Hematopoietic multipotent progenitor cell treated with erythropoietin and hydrocortisone succinate and interleukin-3 and kit ligand, for 4 days (in vitro differentiated cells): ENCODE measurements at regions not wholly inside any gene's neighbourhood (a gene's known extent, or its start where the extent isn't known, plus 50 kb on each side); places are given as distances from the start of the nearest gene placed in this dataset.
"Not testable (repeated sequence)": the region's sequence is repeated elsewhere in the genome, so short reads cannot be mapped to it uniquely, and the experiment has no call there.

Source experiments
- DNase-seq: peaks from one replicate; pipeline ENCODE4 v3.0.0-alpha.2; 2015

DNA sequence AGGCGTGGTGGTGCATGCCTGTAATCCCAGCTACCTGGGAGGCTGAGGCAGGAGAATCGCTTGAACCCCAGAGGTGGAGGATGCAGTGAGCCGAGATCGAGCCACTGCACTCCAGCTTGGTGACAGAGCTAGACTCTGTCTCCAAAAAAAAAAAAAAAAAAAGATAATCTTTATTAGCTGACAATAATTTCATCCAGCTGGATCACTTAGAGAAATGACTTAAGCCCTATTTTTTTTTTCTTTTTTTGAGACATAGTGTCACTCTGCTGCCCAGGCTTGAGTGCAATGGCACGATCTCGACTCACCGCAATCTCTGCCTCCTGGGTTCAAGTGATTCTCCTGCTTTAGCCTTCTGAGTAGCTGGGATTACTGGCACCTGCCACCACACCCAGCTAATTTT, 51.6 kb upstream of the MAP4K4 start:
- DNase-seq = not testable (repeated sequence)

DNA sequence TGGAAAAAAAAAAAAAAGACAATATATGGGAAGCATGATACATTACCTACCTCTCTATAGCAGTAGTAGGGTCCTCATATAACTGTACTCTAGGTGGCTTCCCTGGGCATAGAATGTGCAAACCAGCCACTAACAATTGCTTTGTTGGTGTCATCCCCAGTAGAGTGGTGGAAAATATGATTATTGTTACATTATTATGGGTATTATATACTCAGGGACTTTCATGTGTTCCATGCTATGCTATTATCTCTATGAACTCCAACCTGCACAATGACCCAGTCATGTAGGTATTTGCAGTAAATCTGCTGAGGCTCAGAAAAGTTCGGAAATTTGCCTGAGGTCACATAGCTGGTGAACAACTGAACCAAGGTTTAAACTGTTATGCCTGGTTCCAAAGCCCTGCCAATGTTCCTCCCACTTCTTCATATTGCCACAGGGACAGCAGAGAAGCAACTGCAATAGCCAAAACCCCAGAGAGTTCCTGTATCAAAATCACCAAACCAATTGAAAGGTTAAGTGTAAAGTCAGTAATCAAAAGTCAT, 52.6 kb upstream of the MAP4K4 start:
- no peak for DNase-seq

DNA sequence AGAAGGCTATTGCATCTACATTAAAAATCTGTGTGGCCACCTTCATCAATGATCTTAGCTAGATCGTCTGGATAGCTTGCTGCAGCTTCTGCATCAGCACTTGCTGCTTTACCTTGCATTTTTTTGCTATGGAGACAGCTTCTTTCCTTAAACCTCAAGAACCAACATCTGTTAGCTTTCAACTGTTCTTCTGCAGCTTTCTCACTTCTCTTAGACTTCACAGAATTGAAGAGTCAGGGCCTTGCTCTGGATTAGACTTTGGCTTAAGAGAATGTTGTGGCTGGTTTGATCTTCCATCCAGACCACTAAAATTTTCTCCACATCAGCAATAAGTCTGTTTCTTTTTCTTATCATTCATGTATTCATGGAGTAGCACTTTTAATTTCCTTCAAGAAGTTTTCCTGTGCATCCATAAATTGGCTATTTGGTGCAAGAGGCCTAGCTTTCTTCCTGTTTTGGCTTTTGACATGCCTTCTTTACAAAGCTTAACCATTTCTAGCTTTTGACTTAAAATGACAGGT, 54.4 kb upstream of the MAP4K4 start:
- DNase-seq = no peak

DNA sequence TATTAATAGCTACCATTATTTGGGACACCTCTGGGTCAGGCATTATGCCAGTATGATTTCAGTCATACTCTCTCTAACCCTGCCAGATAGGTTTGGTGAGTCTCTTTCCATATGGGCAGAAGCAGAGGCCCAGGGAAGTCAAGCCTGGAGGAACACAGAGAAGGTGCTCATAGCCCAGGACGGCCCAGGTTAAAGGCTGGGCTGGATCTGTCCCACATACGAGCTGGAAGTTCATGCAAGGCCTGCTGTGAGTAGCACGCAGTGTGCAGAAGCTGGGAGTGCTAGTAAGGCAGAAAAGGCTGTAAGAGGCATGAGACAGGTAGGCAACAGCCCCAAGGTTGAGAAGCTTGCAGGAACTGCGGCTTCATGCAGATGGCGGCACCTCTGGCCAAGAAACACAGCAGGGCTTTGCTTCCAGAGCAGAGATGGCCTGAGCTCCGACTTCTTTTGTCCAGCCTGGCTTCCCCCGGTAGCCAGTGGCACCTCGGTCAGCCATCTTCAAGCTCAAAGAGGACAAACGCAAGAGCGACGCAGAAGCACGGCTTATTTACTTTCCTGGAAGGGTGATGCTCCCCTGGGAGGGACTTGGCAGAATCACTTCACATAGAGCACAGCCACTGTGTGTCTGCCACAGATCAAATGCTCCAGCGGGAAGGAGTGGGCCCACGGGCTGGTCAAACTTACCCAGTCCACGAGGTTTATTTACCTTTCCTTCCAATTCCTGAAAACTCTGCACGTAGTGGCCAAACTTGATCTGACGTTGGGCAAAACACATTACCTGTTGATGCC, 58.5 kb upstream of the MAP4K4 start:
- DNase-seq = no peak

DNA sequence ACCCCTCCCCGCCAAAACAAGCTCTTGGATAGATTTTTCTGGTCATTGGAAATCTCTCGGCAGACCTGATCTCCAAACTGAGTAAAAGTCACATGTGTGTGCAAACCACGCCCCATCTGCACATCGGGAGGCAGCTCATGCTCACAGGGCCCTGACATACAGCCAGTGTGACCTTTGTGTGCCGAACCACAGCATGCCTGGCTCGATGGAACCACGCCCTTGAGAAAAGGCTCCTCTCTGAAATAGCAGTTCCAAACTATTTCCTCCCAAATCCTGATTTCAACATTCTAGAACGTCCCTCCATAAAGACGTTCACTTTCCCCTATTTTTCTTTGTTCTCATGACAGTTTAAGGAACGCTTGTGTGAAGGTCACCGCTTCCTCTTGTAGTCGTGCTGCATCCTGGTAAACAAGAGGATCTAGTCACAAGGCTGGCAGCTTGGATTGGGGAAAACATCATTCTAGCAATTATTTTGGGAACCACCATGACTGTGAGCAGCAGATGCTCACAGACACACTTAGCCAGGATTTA, 59.3 kb upstream of the MAP4K4 start:
- DNase-seq = no peak

DNA sequence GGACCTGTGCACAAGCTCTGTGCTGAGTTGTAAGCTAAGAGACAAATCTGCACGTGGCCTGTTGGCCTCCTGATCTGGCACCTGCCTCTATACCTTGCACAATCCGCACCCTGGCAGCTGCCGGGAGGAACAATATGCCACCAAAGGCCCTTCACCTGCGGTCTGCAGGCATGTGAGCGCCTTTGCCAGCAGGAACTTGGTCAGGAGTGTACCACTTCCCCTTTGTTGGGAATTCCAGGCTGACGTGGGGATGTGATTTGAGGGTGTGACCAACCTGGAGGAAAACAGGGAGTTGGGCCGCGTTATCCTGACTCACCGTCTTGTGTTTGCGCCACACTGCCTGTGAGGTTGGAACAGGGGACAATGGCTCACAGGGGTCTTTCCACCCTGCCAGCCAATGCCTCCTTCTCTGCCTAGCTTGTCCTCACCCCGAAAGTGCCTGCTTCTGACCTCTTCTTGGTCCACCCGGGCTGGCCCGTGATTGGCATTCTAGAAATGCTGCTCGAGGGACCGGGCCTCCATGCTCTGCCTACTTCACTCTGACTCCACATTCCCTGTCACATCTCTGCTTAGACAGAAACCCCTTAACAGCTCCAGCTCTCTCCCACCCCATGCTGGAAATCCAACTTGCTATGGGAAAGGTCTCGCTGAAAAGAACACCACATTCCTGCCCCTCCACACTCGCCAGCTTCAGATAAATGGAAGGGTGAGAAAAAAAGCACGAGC, 67.1 kb upstream of the MAP4K4 start:
- no peak for DNase-seq

DNA sequence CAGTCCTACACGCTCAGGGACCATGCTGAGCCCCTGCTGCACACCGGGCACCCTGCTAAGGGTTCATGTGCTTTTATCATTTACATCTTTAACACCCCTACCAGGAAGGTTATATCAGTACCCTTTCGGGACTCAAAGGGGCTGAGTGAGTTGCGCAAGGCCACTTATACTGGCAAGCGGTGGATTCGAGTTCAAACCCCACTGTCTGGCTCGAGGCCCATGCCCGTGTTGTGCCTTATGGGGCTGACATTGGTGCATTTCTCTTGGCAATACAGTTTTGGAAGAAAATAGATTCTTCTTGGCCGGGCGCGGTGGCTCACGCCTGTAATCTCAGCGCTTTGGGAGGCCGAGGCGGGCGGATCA, 69.5 kb upstream of the MAP4K4 start:
- no peak for DNase-seq

DNA sequence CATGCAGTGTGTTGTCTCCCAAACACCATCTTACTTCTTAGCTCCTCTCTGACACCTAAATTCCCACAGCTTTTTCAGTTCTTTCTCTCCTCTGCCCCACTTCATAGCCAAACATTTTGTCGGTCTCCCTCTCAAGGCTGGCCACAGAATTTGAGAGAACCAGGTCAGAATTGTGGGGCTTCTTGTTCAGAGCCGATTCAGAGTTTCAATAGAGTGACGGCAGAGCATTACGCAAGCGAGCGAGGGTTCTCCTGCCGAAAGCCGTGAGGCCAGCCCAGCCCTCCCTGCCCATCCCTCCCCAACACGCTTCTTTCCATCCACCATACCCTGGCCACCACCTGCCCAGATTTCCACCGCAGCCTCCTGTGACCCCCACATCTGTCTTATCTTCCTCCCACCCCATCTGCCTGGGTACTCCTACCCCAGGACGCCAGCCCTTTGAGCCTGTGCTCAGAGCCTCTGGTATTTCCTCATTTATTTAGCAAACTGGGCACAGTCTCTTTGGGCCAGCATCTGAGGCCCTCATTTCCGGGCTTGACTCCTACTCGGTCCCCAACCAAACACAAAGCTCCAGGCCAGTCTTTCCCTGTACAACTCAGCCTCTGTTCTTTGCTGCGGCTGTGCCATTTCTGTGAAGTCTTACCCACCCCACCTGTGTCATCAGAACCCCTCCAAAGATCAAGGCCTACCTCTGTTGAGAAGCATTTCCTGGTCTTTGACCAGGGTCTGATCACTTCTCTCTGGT, 70.0 kb upstream of the MAP4K4 start:
- DNase-seq = no peak

DNA sequence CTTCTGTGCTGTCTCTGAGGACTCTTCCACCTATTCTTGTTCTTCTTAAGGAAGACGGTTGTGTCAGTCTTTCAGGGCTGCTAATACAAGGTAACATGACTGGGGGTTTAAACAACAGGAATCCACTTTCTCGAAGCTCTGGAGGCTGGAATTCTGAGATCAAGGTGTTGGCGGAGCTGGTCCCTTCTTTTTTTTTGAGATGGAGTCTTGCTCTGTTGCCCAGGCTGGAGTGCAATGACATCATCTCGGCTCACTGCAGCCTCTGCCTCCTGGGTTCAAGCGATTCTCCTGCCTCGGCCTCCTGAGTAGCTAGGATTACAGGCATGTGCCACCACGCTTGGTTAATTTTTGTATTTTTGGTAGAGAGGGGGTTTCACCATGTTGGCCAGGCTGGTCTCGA, 71.7 kb upstream of the MAP4K4 start:
- not testable (repeated sequence) for DNase-seq

DNA sequence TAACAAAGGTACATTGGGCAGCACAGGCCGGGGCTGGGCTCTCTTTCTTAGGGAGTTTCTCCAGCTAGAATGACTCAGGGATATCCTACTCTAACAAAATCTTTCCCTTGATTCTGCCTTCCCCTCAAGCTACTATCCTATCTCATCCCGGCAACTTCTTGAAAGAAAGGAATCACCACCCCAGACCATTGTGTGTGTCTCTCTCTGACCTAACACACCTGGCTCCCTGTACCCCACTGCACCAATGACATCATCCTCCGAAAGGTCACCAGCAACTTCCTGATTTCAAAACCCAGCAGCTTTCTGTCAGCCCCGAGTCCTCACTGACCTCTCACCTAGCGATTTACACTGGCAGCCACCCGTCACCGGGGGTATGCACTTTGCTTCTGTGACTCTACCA, 72.1 kb upstream of the MAP4K4 start:
- no peak for DNase-seq

DNA sequence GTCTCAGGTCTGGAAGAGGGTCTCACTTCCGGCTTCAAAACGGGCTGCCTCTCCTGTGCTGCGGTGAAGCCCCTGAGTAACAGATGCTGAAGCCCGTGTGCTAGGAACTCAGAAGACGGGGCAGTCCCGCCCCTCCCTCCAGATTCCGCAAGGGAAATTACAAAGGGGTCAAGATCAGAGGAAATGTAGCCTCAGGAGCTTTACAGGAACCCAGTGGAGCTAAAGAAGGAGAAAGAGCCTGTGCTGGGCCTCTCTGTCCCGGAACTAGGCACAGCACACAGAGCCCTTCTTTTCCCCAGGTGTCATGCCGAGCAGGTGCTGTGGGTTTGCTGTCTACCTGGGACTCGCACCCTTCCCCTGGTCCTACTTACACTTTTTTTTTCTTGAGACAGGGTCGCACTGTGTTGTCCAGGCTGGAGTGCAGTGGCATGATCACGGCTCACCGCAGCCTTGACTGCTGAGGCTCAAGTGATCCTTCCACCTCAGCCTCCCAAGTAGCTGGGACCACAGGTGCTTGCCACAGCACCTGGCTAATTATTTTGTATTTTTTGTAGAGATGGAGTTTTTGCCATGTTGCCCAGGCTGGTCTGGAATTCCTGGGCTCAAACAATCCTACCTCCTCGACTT, 72.7 kb upstream of the MAP4K4 start:
- no peak for DNase-seq

DNA sequence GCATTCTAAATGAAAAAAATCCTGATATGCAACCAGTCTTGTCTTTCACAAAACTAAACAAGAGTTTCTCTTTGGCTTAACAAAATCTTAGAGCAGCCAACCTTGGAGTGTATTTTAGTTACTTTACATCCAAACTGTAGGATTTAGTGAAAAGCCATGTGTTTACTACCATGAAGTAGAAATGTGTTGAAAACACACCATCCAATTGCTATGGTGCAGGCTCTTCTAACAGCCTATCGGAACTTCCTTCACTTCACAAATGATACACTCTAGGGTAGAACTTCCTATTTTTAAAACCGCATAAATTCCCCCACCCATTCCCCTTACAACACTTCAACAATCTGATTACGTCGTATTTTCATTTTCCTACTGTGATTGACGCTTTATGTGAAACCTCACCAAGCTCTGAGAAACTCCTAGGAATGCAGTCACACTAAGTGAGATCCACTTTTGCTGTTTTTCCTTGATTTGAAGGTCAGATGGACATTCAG, 74.4 kb upstream of the MAP4K4 start:
- peak; percentile 92 for DNase-seq

DNA sequence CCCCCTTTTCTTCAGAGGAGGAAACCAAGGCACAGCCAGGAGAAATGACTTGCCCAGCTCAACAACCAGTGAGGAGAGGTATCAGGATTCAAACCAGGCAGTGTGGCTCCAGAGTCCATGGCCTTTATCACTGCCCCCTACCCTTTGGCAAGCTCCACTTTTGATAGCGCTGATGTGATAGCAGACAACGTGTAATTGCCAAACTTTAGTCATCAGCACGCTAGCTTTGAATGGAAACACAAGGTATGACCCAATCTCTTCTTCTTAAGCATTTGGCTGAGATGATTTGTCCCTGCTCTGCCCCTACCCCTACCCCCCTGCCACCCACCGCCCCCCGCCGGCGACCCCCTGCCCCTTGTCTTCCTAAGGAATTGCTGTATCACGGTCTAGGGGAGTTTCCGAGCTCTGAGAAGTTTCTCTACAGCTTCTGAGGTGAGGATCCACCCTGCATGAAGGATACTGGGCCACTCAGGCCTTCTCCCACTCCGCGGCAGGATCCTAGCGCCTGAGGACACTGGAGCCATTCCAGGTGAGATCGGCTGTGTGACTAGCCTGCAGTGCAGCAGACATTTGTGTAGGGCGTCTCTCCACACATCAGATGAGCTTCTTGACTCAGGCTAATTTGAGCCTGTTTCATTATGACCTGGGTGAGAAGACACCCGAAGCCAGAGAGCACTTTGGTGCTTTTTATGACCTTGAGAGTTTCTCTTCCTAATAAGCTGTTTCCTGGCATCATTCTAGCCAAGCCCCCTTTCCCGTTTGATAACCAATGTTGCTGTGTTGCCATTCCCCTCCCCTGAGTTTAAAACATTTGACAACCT, 75.1 kb upstream of the MAP4K4 start:
- no peak for DNase-seq

DNA sequence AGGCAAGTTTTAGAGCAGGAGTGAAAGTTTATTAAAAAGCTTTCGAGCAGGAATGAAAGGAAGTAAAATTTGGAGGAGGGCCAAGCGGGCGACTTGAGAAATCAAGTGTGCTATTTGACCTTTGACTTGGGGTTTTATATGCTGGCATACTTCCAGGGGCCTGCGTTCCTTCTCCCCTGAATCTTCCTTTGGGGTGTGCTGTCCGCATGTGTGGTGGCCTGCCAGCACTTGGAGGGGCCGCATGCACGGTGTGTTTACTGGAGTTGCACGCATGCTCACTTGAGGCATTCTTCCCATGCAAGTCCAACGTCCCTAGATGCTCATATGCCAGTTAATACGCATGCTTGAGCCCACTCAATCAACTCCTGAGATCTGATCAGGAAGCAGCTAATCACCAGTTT, 78.3 kb upstream of the MAP4K4 start:
- peak; percentile 72 for DNase-seq

DNA sequence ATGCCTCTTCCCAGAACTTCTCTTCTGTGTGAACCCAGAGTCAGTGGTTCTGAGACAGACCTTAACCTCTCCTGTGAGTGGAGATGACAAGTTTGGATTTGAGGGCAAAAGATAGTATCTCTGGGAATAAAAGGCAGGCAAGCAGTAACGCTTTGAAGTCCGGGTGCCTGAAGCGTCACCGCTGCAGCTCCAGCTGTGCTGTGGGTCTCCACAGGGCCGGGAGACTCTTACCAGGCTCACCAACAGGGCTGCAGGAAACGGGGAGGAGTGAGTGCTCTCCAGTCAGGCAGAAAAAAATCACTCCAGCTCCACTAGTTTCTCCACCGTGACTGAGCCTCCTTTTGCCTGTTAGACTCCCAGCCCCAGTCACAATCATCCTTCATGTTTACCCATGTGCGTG, 79.7 kb upstream of the MAP4K4 start:
- no peak for DNase-seq

DNA sequence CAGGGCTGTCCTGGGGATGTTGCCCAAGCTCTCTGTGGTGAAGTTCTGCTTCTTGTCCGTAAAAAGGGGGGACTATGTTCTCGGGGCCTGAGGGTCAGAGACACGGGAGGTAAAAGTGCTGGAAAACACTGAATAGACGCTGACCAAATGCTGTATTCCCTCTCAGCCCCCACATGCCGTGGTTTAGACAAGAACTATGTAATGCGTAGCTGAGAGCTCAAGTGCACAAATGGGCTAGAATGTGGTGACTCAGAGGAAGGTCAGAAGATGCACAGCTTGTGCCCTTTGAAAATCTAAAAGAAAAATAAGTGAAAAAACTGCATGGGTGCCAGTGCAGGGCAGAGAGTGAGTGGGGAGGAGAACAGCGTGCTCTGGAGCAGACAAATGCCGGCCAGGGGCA, 80.3 kb upstream of the MAP4K4 start:
- DNase-seq = no peak

DNA sequence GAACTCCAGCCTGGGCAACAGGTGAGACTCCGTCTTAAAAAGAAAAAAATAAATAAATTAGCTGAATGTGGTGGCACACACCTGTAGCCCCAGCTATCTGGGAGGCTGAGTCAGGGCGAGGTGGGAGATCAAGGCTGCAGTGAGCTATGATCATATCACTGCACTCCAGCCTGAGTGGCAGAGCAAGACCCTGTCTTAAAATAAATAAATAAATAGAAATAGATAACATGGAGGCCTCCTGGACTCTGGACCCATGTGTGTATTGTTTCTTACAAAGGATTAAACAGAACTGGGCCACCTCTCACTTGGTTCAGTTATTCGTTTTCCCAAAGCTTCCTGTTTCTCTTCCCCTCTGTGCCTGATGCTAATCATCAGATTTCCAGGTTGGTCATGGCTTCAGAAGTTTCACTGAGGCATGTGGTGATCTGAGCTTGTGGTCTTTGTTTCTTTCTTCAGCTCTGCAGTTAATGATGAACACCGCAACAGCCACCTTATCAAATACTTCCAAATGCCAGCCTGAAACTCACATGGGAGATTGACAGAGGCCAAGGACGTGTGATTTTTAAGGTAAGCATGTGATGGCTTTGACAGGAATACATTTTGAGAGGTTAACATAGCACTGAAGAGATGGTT, 83.3 kb upstream of the MAP4K4 start:
- no peak for DNase-seq

DNA sequence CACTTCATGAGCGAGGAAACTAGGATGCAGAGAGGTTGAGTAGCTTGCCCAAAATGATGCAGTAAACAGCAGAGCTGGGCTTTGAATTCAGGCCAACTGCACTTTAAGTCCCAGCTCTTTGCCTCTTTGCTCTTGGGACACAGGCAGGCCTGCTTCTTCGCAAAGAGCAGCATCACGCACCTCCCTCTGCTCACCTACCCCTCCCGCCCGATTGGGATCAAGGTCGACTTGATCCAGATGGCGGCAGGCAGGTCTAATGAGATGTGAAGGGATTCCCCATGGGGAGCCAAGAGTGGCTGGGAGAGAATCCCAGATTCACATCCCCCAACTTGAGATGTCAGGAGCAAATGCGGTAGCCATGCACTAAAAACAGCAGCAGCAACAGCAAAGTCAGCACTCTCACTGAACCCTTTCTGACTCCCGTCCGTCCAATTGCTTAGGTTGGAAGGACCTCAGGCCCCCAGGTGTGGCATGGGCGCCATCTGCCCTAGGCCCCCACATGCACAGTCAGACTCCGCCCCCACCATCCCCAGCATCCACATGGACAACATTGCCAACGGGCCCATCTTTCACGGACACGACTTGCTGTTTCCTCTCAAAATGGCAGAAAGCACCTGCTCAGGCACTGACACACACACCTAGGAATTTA, 84.3 kb upstream of the MAP4K4 start:
- DNase-seq = no peak

DNA sequence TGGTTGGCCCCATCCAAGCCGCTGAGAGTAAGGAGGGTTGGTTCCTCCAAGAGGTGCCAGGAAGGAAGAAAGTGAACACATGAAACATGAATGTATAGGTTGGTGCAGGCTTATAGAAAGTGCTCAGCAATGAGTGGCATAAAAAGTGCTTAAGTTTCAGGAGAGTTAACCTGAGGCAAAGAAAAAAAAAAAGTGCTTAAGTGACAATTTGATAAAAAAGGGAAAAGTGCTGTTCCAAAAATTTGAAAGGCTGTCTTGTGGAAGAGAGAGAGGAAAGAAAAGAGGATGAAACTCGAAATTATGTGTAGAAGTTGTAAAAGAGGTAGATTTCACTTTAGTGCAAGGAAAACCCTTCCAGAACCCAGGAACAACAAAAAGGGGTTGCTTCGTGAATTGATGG, 85.5 kb upstream of the MAP4K4 start:
- DNase-seq = no peak

DNA sequence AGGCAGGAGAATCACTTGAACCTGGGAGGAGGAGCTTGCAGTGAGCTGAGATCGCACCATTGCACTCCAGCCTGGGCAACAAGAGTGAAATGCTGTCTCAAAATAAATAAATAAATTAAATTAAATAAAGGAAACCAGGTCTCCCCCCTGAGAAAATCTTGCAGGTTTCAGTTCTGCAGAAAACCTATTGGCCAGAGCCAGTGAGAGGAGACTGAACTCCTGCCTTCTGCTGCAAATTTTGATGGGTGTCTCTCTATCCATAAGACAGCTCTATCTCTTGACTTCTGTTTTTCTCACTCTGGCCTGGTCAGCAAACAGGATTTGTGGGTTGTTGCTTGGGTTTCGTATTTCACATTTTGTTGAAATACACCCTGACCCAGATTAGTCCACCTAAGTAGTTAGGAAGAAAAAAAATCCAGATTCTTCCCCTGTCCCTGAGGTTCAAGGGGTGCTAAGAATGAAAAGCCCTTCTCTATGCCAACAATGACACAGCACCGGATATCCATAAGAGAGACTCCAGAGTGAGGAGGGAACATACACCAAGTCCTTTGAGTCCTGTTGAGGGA, 86.7 kb upstream of the MAP4K4 start:
- DNase-seq = no peak
